Uterus (tissue), 3 donors: ENCODE measurements at regions not wholly inside any gene's neighbourhood (a gene's known extent, or its start where the extent isn't known, plus 50 kb on each side); places are given as distances from the start of the nearest gene placed in this dataset.

Experiments
- DNase-seq, 2 donors: peaks; one replicate each; pipeline ENCODE4 v3.0.0-alpha.2; 2019 to 2020
- H3K27ac ChIP-seq, 2 donors: fragments of 200-600 bp; sonication (generic); 1 replicate in 1 of 2; 2 replicates in 1 of 2; pipeline ENCODE4 v1.5.1; 2016 to 2018
- H3K27me3 ChIP-seq, 2 donors: fragments of 200-600 bp; sonication (generic); one replicate each; pipeline ENCODE4 v1.5.1; 2018 to 2019; ENCODE audit warnings: control low read depth in 1 of 2
- H3K36me3 ChIP-seq, 2 donors: fragments of 200-600 bp; sonication (generic); one replicate each; pipeline ENCODE4 v1.5.1; 2019; ENCODE audit warnings: control low read depth in 1 of 2
- H3K4me1 ChIP-seq, 2 donors: fragments of 200-600 bp; sonication (generic); one replicate each; pipeline ENCODE4 v1.5.1; 2018 to 2019; ENCODE audit warnings: control low read depth in 1 of 2
- H3K4me3 ChIP-seq, 2 donors: fragments of 200-600 bp; sonication (generic); 1 replicate in 1 of 2; 2 replicates in 1 of 2; pipeline ENCODE4 v1.5.1; 2018 to 2019; ENCODE audit warnings: mild to moderate bottlenecking in 1 of 2
- H3K9me3 ChIP-seq, 2 donors: fragments of 200-600 bp; sonication (generic); one replicate each; pipeline ENCODE4 v1.5.1; 2019; ENCODE audit warnings: control low read depth in 1 of 2
- CTCF ChIP-seq, 4 experiments: fragments of 200-600 bp in 2 of 4; fragments of 450-650 bp in 2 of 4; sonication (generic) in 2 of 4; IDR thresholded peaks; one replicate each; pipeline ENCODE4 v1.5.1; 2016 to 2019; ENCODE audit warnings: antibody characterized with exemption in 4 of 4, mild to moderate bottlenecking in 2 of 4, moderate library complexity in 1 of 4
- POLR2A ChIP-seq, 2 donors: fragments of 450-650 bp; IDR thresholded peaks; one replicate each; pipeline ENCODE4 v1.6.1; 2016; ENCODE audit warnings: antibody characterized with exemption in 2 of 2, mild to moderate bottlenecking in 1 of 2, moderate library complexity in 1 of 2
- intact Hi-C: fragments of 100-400 bp; cut with DNase I; formaldehyde crosslinking; loops from one replicate; pipeline ENCODE4 v1.15.1; 2023; ENCODE audit warnings: low total_unique reads
- donor health status: DM: yes; HTN: yes; CAD: no.

- TF ChIP-seq POLR2A (IDR thresholded peaks at IDR 0.05) (no peak), CTCF (IDR thresholded peaks at IDR 0.05) (no peak)
- no peak overlapping the region for H3K4me3 ChIP-seq
- no peak for DNase-seq
- H3K4me1 ChIP-seq, result peaks cover 0 to 21% of the 10 kb centered on the region in 2 donors
- intact Hi-C loops, result no loop called here
- no peaks in the 10 kb centered on the region for H3K9me3 ChIP-seq
- no peaks in the 10 kb centered on the region for H3K36me3 ChIP-seq
- H3K27me3 ChIP-seq, result no peaks in the 10 kb centered on the region
- H3K27ac ChIP-seq, result peak overlapping the region in 1 of 2 donors; percentile 45
Measured at GRCh38 chr6:133758815-133759335, 130.0 kb upstream of the TCF21 start.

GRCh38 chr6:133759524-133759923, 129.4 kb upstream of the TCF21 start:
- Histone ChIP-seq H3K4me1 (peaks cover 0 to 21% of the 10 kb centered on the region in 2 donors), H3K4me3 (no peak overlapping the region), H3K27ac (no peak overlapping the region), H3K36me3 (no peaks in the 10 kb centered on the region), H3K9me3 (no peaks in the 10 kb centered on the region), H3K27me3 (no peaks in the 10 kb centered on the region)
- TF ChIP-seq POLR2A (IDR thresholded peaks at IDR 0.05) (no peak), CTCF (IDR thresholded peaks at IDR 0.05) (no peak)
- DNase-seq, result no peak
- intact Hi-C loops, result no loop called here

GRCh38 chr6:133761706-133762105, 127.2 kb upstream of the TCF21 start:
- Histone ChIP-seq H3K4me1 (peaks cover 0 to 18% of the 10 kb centered on the region in 2 donors), H3K27ac (peak overlapping the region; percentile 58 to 92), H3K4me3 (no peak overlapping the region), H3K36me3 (no peaks in the 10 kb centered on the region), H3K27me3 (no peaks in the 10 kb centered on the region), H3K9me3 (no peaks in the 10 kb centered on the region)
- DNase-seq, result no peak
- no peak for TF ChIP-seq POLR2A (IDR thresholded peaks at IDR 0.05)
- no peak for TF ChIP-seq CTCF (IDR thresholded peaks at IDR 0.05)
- intact Hi-C loops, result no loop called here

- no peaks in the 10 kb centered on the region for H3K27me3 ChIP-seq
- TF ChIP-seq CTCF (IDR thresholded peaks at IDR 0.05) (no peak), POLR2A (IDR thresholded peaks at IDR 0.05) (no peak)
- no peak for DNase-seq
- peaks cover 0 to 10% of the 10 kb centered on the region in 2 donors for H3K4me1 ChIP-seq
- H3K9me3 ChIP-seq, result no peaks in the 10 kb centered on the region
- H3K27ac ChIP-seq, result peak overlapping the region; percentile 58 to 92
- no peak overlapping the region for H3K4me3 ChIP-seq
- no peaks in the 10 kb centered on the region for H3K36me3 ChIP-seq
- intact Hi-C loops, result no loop called here
Measured at GRCh38 chr6:133764008-133764753, 124.7 kb upstream of the TCF21 start.

- DNase-seq, result no peak
- Histone ChIP-seq H3K36me3 (no peaks in the 10 kb centered on the region), H3K9me3 (no peaks in the 10 kb centered on the region), H3K27ac (peak overlapping the region; percentile 58 to 92), H3K27me3 (no peaks in the 10 kb centered on the region), H3K4me3 (no peak overlapping the region), H3K4me1 (peaks cover 0 to 10% of the 10 kb centered on the region in 2 donors)
- TF ChIP-seq CTCF (IDR thresholded peaks at IDR 0.05), result no peak
- no peak for TF ChIP-seq POLR2A (IDR thresholded peaks at IDR 0.05)
- intact Hi-C loops, result no loop called here
Measured at GRCh38 chr6:133764754-133765208, 124.1 kb upstream of the TCF21 start.
